A673 (cell line): ENCODE measurements at regions not wholly inside any gene's neighbourhood (a gene's known extent, or its start where the extent isn't known, plus 50 kb on each side); places are given as distances from the start of the nearest gene placed in this dataset.

ENCODE experiments used
- CTCF ChIP-seq: fragments of 300-800, 200-600 bp; sonication (generic); conservative IDR thresholded peaks from 2 replicates; pipeline ENCODE4 v1.5.1; 2017; ENCODE audit warnings: low read depth, mild to moderate bottlenecking, antibody characterized with exemption, low read length, moderate library complexity, mixed read lengths
- EZH2 ChIP-seq: fragments of 200-600 bp; sonication (generic); IDR thresholded peaks from 2 replicates; pipeline ENCODE4 v1.6.1; 2017; ENCODE audit warnings: borderline replicate concordance, low read depth, mild to moderate bottlenecking, mixed read lengths, antibody characterized with exemption, low read length; ENCODE audit not compliant: poor library complexity, severe bottlenecking

GRCh38 chr10:109624939-109625338, 298.4 kb downstream of the XPNPEP1 start:
- TF ChIP-seq CTCF (no peak), EZH2 (no peak)
